HG03439 (cell line): ENCODE measurements at regions not wholly inside any gene's neighbourhood (a gene's known extent, or its start where the extent isn't known, plus 50 kb on each side); places are given as distances from the start of the nearest gene placed in this dataset.

Source experiments
- ATAC-seq: cut with Tn5 transposase; IDR thresholded peaks from one replicate; pipeline ENCODE4 v1.9.1; 2021; ENCODE audit warnings: mild to moderate bottlenecking, moderate library complexity; ENCODE audit not compliant: unreplicated experiment

GRCh38 chrX:39645178-39645895 is 452.4 kb downstream of the BCOR start:
- ATAC-seq = no peak

- ATAC-seq = no peak
Observed at GRCh38 chrX:39648548-39649254, 449.1 kb downstream of the BCOR start.

GRCh38 chrX:39650768-39651347 is 446.9 kb downstream of the BCOR start:
- ATAC-seq = no peak

- ATAC-seq = no peak
Observed at GRCh38 chrX:39652336-39652735, 445.4 kb downstream of the BCOR start.

GRCh38 chrX:39653691-39654090 is 444.1 kb downstream of the BCOR start:
- ATAC-seq = no peak

GRCh38 chrX:39654183-39654925 is 443.4 kb downstream of the BCOR start:
- no peak for ATAC-seq

GRCh38 chrX:39654952-39655351 is 442.8 kb downstream of the BCOR start:
- no peak for ATAC-seq

GRCh38 chrX:39661116-39661907 is 436.4 kb downstream of the BCOR start:
- no peak for ATAC-seq

- ATAC-seq = no peak
Observed at GRCh38 chrX:39665830-39666518, 431.8 kb downstream of the BCOR start.

- no peak for ATAC-seq
Observed at GRCh38 chrX:39667191-39667590, 430.6 kb downstream of the BCOR start.

GRCh38 chrX:39667736-39668482 is 429.8 kb downstream of the BCOR start:
- no peak for ATAC-seq

- ATAC-seq = no peak
Observed at GRCh38 chrX:39669668-39670067, 428.1 kb downstream of the BCOR start.

GRCh38 chrX:39670281-39670680 is 427.5 kb downstream of the BCOR start:
- ATAC-seq = no peak

GRCh38 chrX:39672405-39672804 is 425.4 kb downstream of the BCOR start:
- ATAC-seq = no peak

GRCh38 chrX:39674490-39675161 is 423.1 kb downstream of the BCOR start:
- ATAC-seq = no peak

- no peak for ATAC-seq
Observed at GRCh38 chrX:39675162-39675553, 422.6 kb downstream of the BCOR start.

- ATAC-seq = no peak
Observed at GRCh38 chrX:39675619-39676018, 422.1 kb downstream of the BCOR start.

GRCh38 chrX:39676434-39676833 is 421.3 kb downstream of the BCOR start:
- ATAC-seq = no peak

- no peak for ATAC-seq
Observed at GRCh38 chrX:39677585-39677977, 420.2 kb downstream of the BCOR start.
